ENCODE measurements at regions not wholly inside any gene's neighbourhood (a gene's known extent, or its start where the extent isn't known, plus 50 kb on each side); places are given as distances from the start of the nearest gene placed in this dataset.

- no peaks in the 10 kb centered on the region for H3K9me3 ChIP-seq (ENCODE audit: control insufficient read depth, low read depth, low read length)
- no peaks in the 10 kb centered on the region for H3K79me1 ChIP-seq (ENCODE audit: insufficient read depth, low read depth, low read length, poor library complexity, severe bottlenecking)
- no peaks in the 10 kb centered on the region for H3K4me1 ChIP-seq (ENCODE audit: insufficient read depth, low read length)
- no peaks in the 10 kb centered on the region for H4K20me1 ChIP-seq (ENCODE audit: control insufficient read depth, insufficient read depth, insufficient read length)
- peaks cover 23 to 31% of the 10 kb centered on the region in 2 experiments for H3K4me1 Mint-ChIP-seq
- no CpG with 5 or more reads among the region's 8 CpGs for WGBS (ENCODE audit: extremely low coverage, insufficient read length, low lambda C conversion rate)
- TF ChIP-seq, protein P1, sequence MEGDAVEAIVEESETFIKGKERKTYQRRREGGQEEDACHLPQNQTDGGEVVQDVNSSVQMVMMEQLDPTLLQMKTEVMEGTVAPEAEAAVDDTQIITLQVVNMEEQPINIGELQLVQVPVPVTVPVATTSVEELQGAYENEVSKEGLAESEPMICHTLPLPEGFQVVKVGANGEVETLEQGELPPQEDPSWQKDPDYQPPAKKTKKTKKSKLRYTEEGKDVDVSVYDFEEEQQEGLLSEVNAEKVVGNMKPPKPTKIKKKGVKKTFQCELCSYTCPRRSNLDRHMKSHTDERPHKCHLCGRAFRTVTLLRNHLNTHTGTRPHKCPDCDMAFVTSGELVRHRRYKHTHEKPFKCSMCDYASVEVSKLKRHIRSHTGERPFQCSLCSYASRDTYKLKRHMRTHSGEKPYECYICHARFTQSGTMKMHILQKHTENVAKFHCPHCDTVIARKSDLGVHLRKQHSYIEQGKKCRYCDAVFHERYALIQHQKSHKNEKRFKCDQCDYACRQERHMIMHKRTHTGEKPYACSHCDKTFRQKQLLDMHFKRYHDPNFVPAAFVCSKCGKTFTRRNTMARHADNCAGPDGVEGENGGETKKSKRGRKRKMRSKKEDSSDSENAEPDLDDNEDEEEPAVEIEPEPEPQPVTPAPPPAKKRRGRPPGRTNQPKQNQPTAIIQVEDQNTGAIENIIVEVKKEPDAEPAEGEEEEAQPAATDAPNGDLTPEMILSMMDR (conservative IDR thresholded peaks at IDR 0.05), result no peak
- H3K27me3 Mint-ChIP-seq (ENCODE audit: low read depth), result peaks cover 24% of the 10 kb centered on the region
- no peak overlapping the region for H2AK5ac ChIP-seq (ENCODE audit: insufficient read length, low read length)
- no peaks in the 10 kb centered on the region for H3K23me2 ChIP-seq (ENCODE audit: insufficient read length, low read depth, low read length, poor library complexity, severe bottlenecking)
- no peaks in the 10 kb centered on the region for H3K79me2 ChIP-seq (ENCODE audit: insufficient read depth, low read length)
- no peak overlapping the region for H3K9ac ChIP-seq (ENCODE audit: extremely low read depth, insufficient read length, low read length)
- H3K9me3 Mint-ChIP-seq, result peaks cover 3 to 6% of the 10 kb centered on the region in 2 experiments; a peak in 4 of 5 replicates
- H3K4ac ChIP-seq (ENCODE audit: low read depth, low read length), result no peak overlapping the region
- no peak overlapping the region for H3K4me3 Mint-ChIP-seq
- H2BK120ac ChIP-seq (ENCODE audit: low read depth, low read length, poor library complexity, severe bottlenecking), result no peak overlapping the region
- no peak overlapping the region for H2BK12ac ChIP-seq (ENCODE audit: insufficient read length, low read depth, low read length)
- DNase-seq, result no peak
- H3K56ac ChIP-seq (ENCODE audit: insufficient read length, low read depth, low read length), result no peak overlapping the region
- H3K18ac ChIP-seq (ENCODE audit: insufficient read length, low read depth, low read length), result no peak overlapping the region
- no peaks in the 10 kb centered on the region for H3K27me3 ChIP-seq (ENCODE audit: insufficient read depth, low read length)
- no peak overlapping the region for H3T11ph ChIP-seq (ENCODE audit: low read length)
- no peak overlapping the region for H3K4me2 ChIP-seq (ENCODE audit: insufficient read depth, insufficient read length, low read length)
- no peak overlapping the region for H3K27ac Mint-ChIP-seq
- H4K5ac ChIP-seq (ENCODE audit: insufficient read length, low read depth, low read length), result no peak overlapping the region
- H2BK20ac ChIP-seq (ENCODE audit: low read depth, low read length, poor library complexity, severe bottlenecking), result no peak overlapping the region
- H3K36me3 Mint-ChIP-seq (ENCODE audit: insufficient read depth in 1 of 3, low read depth in 3 of 3), result no peaks in the 10 kb centered on the region; a peak in 1 of 7 replicates
- no peak overlapping the region for H3K14ac ChIP-seq (ENCODE audit: insufficient read depth, low read length)
- no peak overlapping the region for H2BK5ac ChIP-seq (ENCODE audit: insufficient read length, low read length)
- no peak overlapping the region for H4K91ac ChIP-seq (ENCODE audit: insufficient read length, low read depth, low read length)
- no peak overlapping the region for H3K23ac ChIP-seq (ENCODE audit: insufficient read length, low read depth, low read length)
- no peak overlapping the region for H2BK15ac ChIP-seq (ENCODE audit: low read depth, low read length)
- no peak overlapping the region for H4K8ac ChIP-seq (replicated peaks; ENCODE audit: insufficient read length, low read depth, low read length)
- no peak overlapping the region for H3K27ac ChIP-seq (ENCODE audit: insufficient read length, low read depth, low read length)
- no peak overlapping the region for H2AFZ ChIP-seq (ENCODE audit: low read length)
These were observed 267.1 kb downstream of the XXYLT1 start for GRCh38 chr3:195003893-195004289.
